ENCODE measurements at regions not wholly inside any gene's neighbourhood (a gene's known extent, or its start where the extent isn't known, plus 50 kb on each side); places are given as distances from the start of the nearest gene placed in this dataset.
"Not testable (repeated sequence)": the region's sequence is repeated elsewhere in the genome, so short reads cannot be mapped to it uniquely, and the experiment has no call there.

- no peak for DNase-seq (ENCODE audit: extremely low spot score)
- WGBS: 74% methylated on average over 1 of the region's 1 CpG
- intact Hi-C loops (cut with DNase I): no loop called here
- no peaks in the 10 kb centered on the region for H3K4me1 ChIP-seq
- no peaks in the 10 kb centered on the region for H3K27me3 ChIP-seq
- H3K4me3 ChIP-seq: no peak overlapping the region
- TF ChIP-seq, protein P1, sequence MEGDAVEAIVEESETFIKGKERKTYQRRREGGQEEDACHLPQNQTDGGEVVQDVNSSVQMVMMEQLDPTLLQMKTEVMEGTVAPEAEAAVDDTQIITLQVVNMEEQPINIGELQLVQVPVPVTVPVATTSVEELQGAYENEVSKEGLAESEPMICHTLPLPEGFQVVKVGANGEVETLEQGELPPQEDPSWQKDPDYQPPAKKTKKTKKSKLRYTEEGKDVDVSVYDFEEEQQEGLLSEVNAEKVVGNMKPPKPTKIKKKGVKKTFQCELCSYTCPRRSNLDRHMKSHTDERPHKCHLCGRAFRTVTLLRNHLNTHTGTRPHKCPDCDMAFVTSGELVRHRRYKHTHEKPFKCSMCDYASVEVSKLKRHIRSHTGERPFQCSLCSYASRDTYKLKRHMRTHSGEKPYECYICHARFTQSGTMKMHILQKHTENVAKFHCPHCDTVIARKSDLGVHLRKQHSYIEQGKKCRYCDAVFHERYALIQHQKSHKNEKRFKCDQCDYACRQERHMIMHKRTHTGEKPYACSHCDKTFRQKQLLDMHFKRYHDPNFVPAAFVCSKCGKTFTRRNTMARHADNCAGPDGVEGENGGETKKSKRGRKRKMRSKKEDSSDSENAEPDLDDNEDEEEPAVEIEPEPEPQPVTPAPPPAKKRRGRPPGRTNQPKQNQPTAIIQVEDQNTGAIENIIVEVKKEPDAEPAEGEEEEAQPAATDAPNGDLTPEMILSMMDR (IDR thresholded peaks at IDR 0.05): no peak
- no peak for TF ChIP-seq POLR2AphosphoS5 (IDR thresholded peaks at IDR 0.05)
- TF ChIP-seq EP300 (IDR thresholded peaks at IDR 0.05): no peak
- no peak for TF ChIP-seq POLR2A (IDR thresholded peaks at IDR 0.05; ENCODE audit: low read depth)
- H3K9me3 ChIP-seq: no peaks in the 10 kb centered on the region
- H3K36me3 ChIP-seq: no peaks in the 10 kb centered on the region
- no peak overlapping the region for H3K27ac ChIP-seq (replicated peaks in 1 of 4)
Measured at GRCh38 chr9:13437866-13438265, 158.4 kb upstream of the MPDZ start.

DNA sequence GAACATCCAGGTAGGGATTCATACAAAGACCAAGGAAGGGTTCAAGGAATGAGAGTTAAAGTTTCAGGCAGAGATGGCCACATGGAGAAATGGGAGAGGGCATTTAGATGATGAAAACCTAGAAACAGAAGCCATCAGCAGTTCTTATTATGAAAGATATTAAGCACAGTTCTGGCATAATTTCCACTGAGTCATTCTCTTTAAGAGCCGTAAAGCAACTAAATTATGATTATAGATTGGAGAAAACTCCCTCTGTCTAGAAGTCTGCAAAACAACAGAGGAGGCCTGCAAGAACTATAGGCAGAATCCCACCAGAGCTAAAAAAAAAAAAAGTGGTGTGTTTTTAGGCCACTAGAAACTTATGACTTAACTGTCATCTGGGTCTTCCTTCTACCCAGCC lies 157.1 kb upstream of the MPDZ start:
- Histone ChIP-seq H3K9me3 (no peaks in the 10 kb centered on the region), H3K4me3 (no peak overlapping the region), H3K27me3 (no peaks in the 10 kb centered on the region), H3K36me3 (no peaks in the 10 kb centered on the region), H3K27ac (replicated peaks in 1 of 4) (no peak overlapping the region), H3K4me1 (no peaks in the 10 kb centered on the region)
- DNase-seq (ENCODE audit: extremely low spot score): no peak
- TF ChIP-seq EP300 (IDR thresholded peaks at IDR 0.05) (no peak), POLR2AphosphoS5 (IDR thresholded peaks at IDR 0.05) (no peak), POLR2A (IDR thresholded peaks at IDR 0.05; ENCODE audit: low read depth) (no peak)
- TF ChIP-seq, protein P1 (IDR thresholded peaks at IDR 0.05): no peak
- intact Hi-C loops (cut with DNase I): no loop called here
- 79% methylated on average over 1 of the region's 1 CpG for WGBS

GRCh38 chr9:13433453-13433852 lies 154.0 kb upstream of the MPDZ start:
- H3K4me3 ChIP-seq; H3K36me3 ChIP-seq; H3K27me3 ChIP-seq; H3K9me3 ChIP-seq; H3K27ac ChIP-seq (replicated peaks in 1 of 4); DNase-seq (ENCODE audit: extremely low spot score): not testable (repeated sequence)
- H3K4me1 ChIP-seq: peaks cover 5 to 23% (median 21%) of the 10 kb centered on the region in 4 donors
- WGBS: 94% methylated on average over 4 of the region's 4 CpGs
- intact Hi-C loops (cut with DNase I): loop anchor here (5.0 kb wide), 1 partner anchor 1004 kb away; no protein-coding TSS in a partner anchor

DNA sequence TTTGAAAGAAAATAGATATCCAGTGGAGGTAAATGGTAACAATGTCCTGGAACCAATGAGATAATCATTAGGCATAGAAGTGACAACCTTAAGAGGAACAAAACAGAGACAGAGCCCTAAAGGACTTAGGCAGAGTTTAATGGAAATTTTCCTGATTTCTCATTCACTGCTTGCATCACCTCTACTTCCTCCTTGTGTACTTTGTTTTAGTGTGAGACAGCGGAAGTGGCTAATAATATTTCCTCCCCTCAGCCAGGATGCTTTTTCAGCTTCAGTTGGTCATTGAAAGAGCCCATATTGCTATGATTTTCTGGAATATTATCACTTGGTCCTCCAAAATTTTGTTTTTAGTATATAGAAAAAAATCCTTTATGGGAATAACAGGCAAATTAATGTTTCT lies 153.4 kb upstream of the MPDZ start:
- Histone ChIP-seq H3K27me3 (no peaks in the 10 kb centered on the region), H3K27ac (replicated peaks in 1 of 4) (no peak overlapping the region), H3K36me3 (no peaks in the 10 kb centered on the region), H3K9me3 (no peaks in the 10 kb centered on the region), H3K4me1 (peaks cover 11 to 26% (median 25%) of the 10 kb centered on the region in 4 donors), H3K4me3 (no peak overlapping the region)
- WGBS: 83% methylated on average over 1 of the region's 1 CpG
- no peak for DNase-seq (ENCODE audit: extremely low spot score)
- TF ChIP-seq POLR2AphosphoS5 (IDR thresholded peaks at IDR 0.05) (no peak), POLR2A (IDR thresholded peaks at IDR 0.05; ENCODE audit: low read depth) (no peak), EP300 (IDR thresholded peaks at IDR 0.05) (no peak)
- TF ChIP-seq, protein P1 (IDR thresholded peaks at IDR 0.05): no peak
- intact Hi-C loops (cut with DNase I): loop anchor here (5.0 kb wide), 1 partner anchor 1004 kb away; no protein-coding TSS in a partner anchor

- Histone ChIP-seq H3K27me3 (no peaks in the 10 kb centered on the region), H3K9me3 (no peaks in the 10 kb centered on the region), H3K4me1 (peaks cover 13 to 32% (median 27%) of the 10 kb centered on the region in 4 donors), H3K4me3 (no peak overlapping the region), H3K36me3 (no peaks in the 10 kb centered on the region), H3K27ac (replicated peaks in 1 of 4) (no peak overlapping the region)
- TF ChIP-seq EP300 (IDR thresholded peaks at IDR 0.05) (no peak), POLR2AphosphoS5 (IDR thresholded peaks at IDR 0.05) (no peak), POLR2A (IDR thresholded peaks at IDR 0.05; ENCODE audit: low read depth) (no peak)
- TF ChIP-seq, protein P1 (IDR thresholded peaks at IDR 0.05): no peak
- intact Hi-C loops (cut with DNase I): loop anchor here (5.0 kb wide), 1 partner anchor 1006 kb away; no protein-coding TSS in a partner anchor
- WGBS: 82% methylated on average over 2 of the region's 2 CpGs
- no peak for DNase-seq (ENCODE audit: extremely low spot score)
Measured at GRCh38 chr9:13431692-13432091, 152.2 kb upstream of the MPDZ start.

Measured in esophagus muscularis mucosa (tissue), 4 donors.